WTC11 (cell line): ENCODE measurements at regions not wholly inside any gene's neighbourhood (a gene's known extent, or its start where the extent isn't known, plus 50 kb on each side); places are given as distances from the start of the nearest gene placed in this dataset.
A peak's percentile ranks its signal among the peaks of the same experiment; 100 is the strongest.

Experiments
- ATAC-seq: fragments of 200-7000 bp; cut with Tn5 transposase; 2 replicates; pipeline ENCODE4 v1.10.0; 2021; ENCODE audit warnings: mild to moderate bottlenecking, moderate library complexity
- CTCF ChIA-PET: fragments of 300-600 bp; sonication (Branson Sonifier 250); formaldehyde crosslinking; loops from one replicate; lab custom pipeline; 2021; ENCODE audit warnings: antibody characterized with exemption; lab: Charles Lee
- POLR2A ChIA-PET: fragments of 350-600 bp; sonication (Branson Sonifier 250); formaldehyde crosslinking; loops from one replicate; lab custom pipeline; 2021; ENCODE audit warnings: antibody characterized with exemption; lab: Charles Lee
- DNase-seq: peaks from one replicate; pipeline ENCODE4 v3.0.0; 2021; ENCODE audit warnings: low spot score
- H3K27ac Mint-ChIP-seq: 2 replicates; pipeline ENCODE4 v1.8.0; 2021; ENCODE audit warnings: mixed read lengths
- H3K27me3 Mint-ChIP-seq: 2 replicates; pipeline ENCODE4 v1.8.0; 2021; ENCODE audit warnings: low read depth, mild to moderate bottlenecking, moderate library complexity, mixed read lengths
- H3K36me3 Mint-ChIP-seq: 2 replicates; pipeline ENCODE4 v1.8.0; 2021; ENCODE audit warnings: mixed read lengths
- H3K4me1 Mint-ChIP-seq: 2 replicates; pipeline ENCODE4 v1.8.0; 2022; ENCODE audit warnings: mixed read lengths
- H3K4me3 Mint-ChIP-seq: 2 replicates; pipeline ENCODE4 v1.8.0; 2021; ENCODE audit warnings: mild to moderate bottlenecking, moderate library complexity, mixed read lengths
- H3K9me3 Mint-ChIP-seq: 2 replicates; pipeline ENCODE4 v1.8.0; 2021; ENCODE audit warnings: mixed read lengths
- ATF1 ChIP-seq: sonication (generic); formaldehyde crosslinking; IDR thresholded peaks from 2 replicates; pipeline ENCODE4 v1.8.1; 2023; ENCODE audit warnings: mild to moderate bottlenecking, moderate library complexity, missing genetic modification reagents
- E2F4 ChIP-seq: sonication (generic); formaldehyde crosslinking; IDR thresholded peaks from 2 replicates; pipeline ENCODE4 v1.8.1; 2022; ENCODE audit warnings: low read depth, mild to moderate bottlenecking, moderate library complexity, missing genetic modification reagents, borderline replicate concordance
- EMX1 ChIP-seq: fragments of 250-450 bp; sonication (Bioruptor Pico); IDR thresholded peaks from 2 replicates; pipeline ENCODE4 v1.8.0; 2021; ENCODE audit warnings: mild to moderate bottlenecking
- ESRRA ChIP-seq: sonication (generic); formaldehyde crosslinking; IDR thresholded peaks from 2 replicates; pipeline ENCODE4 v1.8.1; 2022; ENCODE audit warnings: mild to moderate bottlenecking, missing genetic modification reagents, borderline replicate concordance
- GABPB1 ChIP-seq: sonication (generic); formaldehyde crosslinking; IDR thresholded peaks from 2 replicates; pipeline ENCODE4 v1.8.1; 2023; ENCODE audit warnings: mild to moderate bottlenecking, missing genetic modification reagents
- GRHL2 ChIP-seq: fragments of 250-450 bp; sonication (Bioruptor Pico); IDR thresholded peaks from 2 replicates; pipeline ENCODE4 v1.8.0; 2022; ENCODE audit warnings: mild to moderate bottlenecking, moderate library complexity; ENCODE audit not compliant: insufficient replicate concordance, severe bottlenecking
- IRF1 ChIP-seq: sonication (generic); formaldehyde crosslinking; IDR thresholded peaks from 2 replicates; pipeline ENCODE4 v1.8.0; 2023; ENCODE audit warnings: missing genetic modification reagents
- JUN ChIP-seq: sonication (generic); formaldehyde crosslinking; IDR thresholded peaks from 2 replicates; pipeline ENCODE4 v1.8.0; 2023; ENCODE audit warnings: mild to moderate bottlenecking, missing genetic modification reagents
- MXD4 ChIP-seq: fragments of 250-450 bp; sonication (Bioruptor Pico); IDR thresholded peaks from 2 replicates; pipeline ENCODE4 v1.8.0; 2021; ENCODE audit warnings: mild to moderate bottlenecking, moderate library complexity, borderline replicate concordance
- NR2C2 ChIP-seq: sonication (generic); formaldehyde crosslinking; IDR thresholded peaks from 2 replicates; pipeline ENCODE4 v1.8.0; 2022; ENCODE audit warnings: mild to moderate bottlenecking, missing genetic modification reagents
- OVOL2 ChIP-seq: fragments of 250-450 bp; sonication (Bioruptor Pico); IDR thresholded peaks from 2 replicates; pipeline ENCODE4 v1.9.0; 2021; ENCODE audit warnings: mild to moderate bottlenecking, borderline replicate concordance
- PREB ChIP-seq: sonication (generic); formaldehyde crosslinking; IDR thresholded peaks from 2 replicates; pipeline ENCODE4 v1.8.1; 2022; ENCODE audit warnings: mild to moderate bottlenecking, missing genetic modification reagents, moderate library complexity, borderline replicate concordance
- RORB ChIP-seq: fragments of 250-450 bp; sonication (Bioruptor Pico); IDR thresholded peaks from 2 replicates; pipeline ENCODE4 v1.9.0; 2021; ENCODE audit warnings: mild to moderate bottlenecking
- SMAD3 ChIP-seq: sonication (generic); formaldehyde crosslinking; IDR thresholded peaks from 2 replicates; pipeline ENCODE4 v1.8.0; 2022; ENCODE audit warnings: missing genetic modification reagents, mild to moderate bottlenecking, borderline replicate concordance
- TP53 ChIP-seq: sonication (generic); formaldehyde crosslinking; IDR thresholded peaks from 2 replicates; pipeline ENCODE4 v1.8.1; 2023; ENCODE audit warnings: mild to moderate bottlenecking, missing genetic modification reagents
- ZMAT4 ChIP-seq: fragments of 250-450 bp; sonication (Bioruptor Pico); IDR thresholded peaks from 2 replicates; pipeline ENCODE4 v1.9.0; 2021; ENCODE audit warnings: mild to moderate bottlenecking
- ZNF121 ChIP-seq: sonication (generic); formaldehyde crosslinking; IDR thresholded peaks from 2 replicates; pipeline ENCODE4 v1.8.0; 2023; ENCODE audit warnings: missing genetic modification reagents
- ZNF219 ChIP-seq: sonication (generic); formaldehyde crosslinking; IDR thresholded peaks from 2 replicates; pipeline ENCODE4 v1.8.0; 2023; ENCODE audit warnings: missing genetic modification reagents, mild to moderate bottlenecking, borderline replicate concordance
- ZNF232 ChIP-seq: sonication (generic); formaldehyde crosslinking; IDR thresholded peaks from 2 replicates; pipeline ENCODE4 v1.8.0; 2022; ENCODE audit warnings: mild to moderate bottlenecking, missing genetic modification reagents
- ZNF263 ChIP-seq: sonication (generic); formaldehyde crosslinking; IDR thresholded peaks from 2 replicates; pipeline ENCODE4 v1.8.1; 2022; ENCODE audit warnings: low read depth, mild to moderate bottlenecking, moderate library complexity, missing genetic modification reagents
- ZNF396 ChIP-seq: fragments of 250-450 bp; sonication (Bioruptor Pico); IDR thresholded peaks from 2 replicates; pipeline ENCODE4 v1.8.0; 2021; ENCODE audit warnings: mild to moderate bottlenecking, moderate library complexity, borderline replicate concordance
- ZNF423 ChIP-seq: fragments of 250-450 bp; sonication (Bioruptor Pico); IDR thresholded peaks from 2 replicates; pipeline ENCODE4 v2.1.2; 2022; ENCODE audit warnings: mild to moderate bottlenecking, moderate library complexity
- ZNF512 ChIP-seq: sonication (generic); formaldehyde crosslinking; IDR thresholded peaks from 2 replicates; pipeline ENCODE4 v1.8.1; 2022; ENCODE audit warnings: missing genetic modification reagents, borderline replicate concordance

- CTCF ChIA-PET, result no interaction called here
Observed at GRCh38 chr13:108387156-108387555, 117.6 kb downstream of the TNFSF13B start.

GRCh38 chr13:108402850-108403249 lies 133.3 kb downstream of the TNFSF13B start:
- DNase-seq (no peak), ATAC-seq (peak; percentile 53)
- no peaks in the 10 kb centered on the region for H3K27me3 Mint-ChIP-seq
- peaks cover 7% of the 10 kb centered on the region for H3K4me1 Mint-ChIP-seq
- H3K27ac Mint-ChIP-seq, result no peak overlapping the region
- TF ChIP-seq EMX1 (CRISPR knock-in tag), result no peak
- TF ChIP-seq NR2C2 (CRISPR knock-in tag), result no peak
- TF ChIP-seq TP53 (CRISPR knock-in tag), result no peak
- TF ChIP-seq ZMAT4 (CRISPR knock-in tag), result no peak
- TF ChIP-seq E2F4 (CRISPR knock-in tag), result no peak
- TF ChIP-seq OVOL2, result no peak
- TF ChIP-seq ZNF423, result 0 out of 2 replicates have a peak, but pooled peaks have one; percentile 44
- CTCF ChIA-PET, result no interaction called here
- POLR2A ChIA-PET, result no interaction called here
- no peaks in the 10 kb centered on the region for H3K9me3 Mint-ChIP-seq
- no peaks in the 10 kb centered on the region for H3K36me3 Mint-ChIP-seq
- H3K4me3 Mint-ChIP-seq, result no peak overlapping the region

More at GRCh38 chr13:108387156-108387555, 117.6 kb downstream of the TNFSF13B start:
- TF ChIP-seq SMAD3 (no peak), ATF1 (CRISPR knock-in tag) (no peak), ZNF263 (CRISPR knock-in tag) (no peak), ESRRA (CRISPR knock-in tag) (no peak), GRHL2 (CRISPR knock-in tag) (no peak), JUN (CRISPR knock-in tag) (no peak), IRF1 (CRISPR knock-in tag) (no peak), ZMAT4 (CRISPR knock-in tag) (no peak), ZNF121 (CRISPR knock-in tag) (no peak), ZNF396 (no peak), ZNF512 (no peak)
- TF ChIP-seq, all 79 proteins: peak for 0
- H3K9me3 Mint-ChIP-seq, result no peaks in the 10 kb centered on the region
- no peaks in the 10 kb centered on the region for H3K27me3 Mint-ChIP-seq
- POLR2A ChIA-PET, result no interaction called here
- no peak for ATAC-seq
- no peak for DNase-seq
- H3K4me1 Mint-ChIP-seq, result no peaks in the 10 kb centered on the region
- H3K4me3 Mint-ChIP-seq, result no peak overlapping the region
- no peak overlapping the region for H3K27ac Mint-ChIP-seq
- H3K36me3 Mint-ChIP-seq, result no peaks in the 10 kb centered on the region

GRCh38 chr13:108407495-108407894 lies 138.0 kb downstream of the TNFSF13B start:
- Mint-ChIP-seq H3K36me3 (no peaks in the 10 kb centered on the region), H3K4me1 (peaks cover 7% of the 10 kb centered on the region)
- CTCF ChIA-PET, result no interaction called here
- TF ChIP-seq RORB (CRISPR knock-in tag), result no peak
- TF ChIP-seq GABPB1, result no peak
- no peak for TF ChIP-seq PREB (CRISPR knock-in tag)
- TF ChIP-seq ZNF232 (CRISPR knock-in tag), result no peak
- no peak for TF ChIP-seq ZNF219 (CRISPR knock-in tag)
- TF ChIP-seq MXD4 (CRISPR knock-in tag), result no peak
- no peak for TF ChIP-seq ZNF121 (CRISPR knock-in tag)
- TF ChIP-seq, all 79 proteins: peak for 0
- POLR2A ChIA-PET, result no interaction called here
- DNase-seq (no peak), ATAC-seq (no peak)
- no peak overlapping the region for H3K4me3 Mint-ChIP-seq
- peaks cover 8% of the 10 kb centered on the region for H3K9me3 Mint-ChIP-seq
- H3K27me3 Mint-ChIP-seq, result no peaks in the 10 kb centered on the region
- no peak overlapping the region for H3K27ac Mint-ChIP-seq
